Stimulated activated CD4-positive, alpha-beta T cell treated with anti-CD3 and anti-CD28 coated beads, Interleukin-2, amount 100 ng/mL, for 4 hours (primary cell): ENCODE measurements at regions not wholly inside any gene's neighbourhood (a gene's known extent, or its start where the extent isn't known, plus 50 kb on each side); places are given as distances from the start of the nearest gene placed in this dataset.
"Not testable (repeated sequence)": the region's sequence is repeated elsewhere in the genome, so short reads cannot be mapped to it uniquely, and the experiment has no call there.

Experiments used
- DNase-seq: peaks from one replicate; pipeline ENCODE4 v3.0.0-alpha.2; 2020; ENCODE audit warnings: low read depth

DNA sequence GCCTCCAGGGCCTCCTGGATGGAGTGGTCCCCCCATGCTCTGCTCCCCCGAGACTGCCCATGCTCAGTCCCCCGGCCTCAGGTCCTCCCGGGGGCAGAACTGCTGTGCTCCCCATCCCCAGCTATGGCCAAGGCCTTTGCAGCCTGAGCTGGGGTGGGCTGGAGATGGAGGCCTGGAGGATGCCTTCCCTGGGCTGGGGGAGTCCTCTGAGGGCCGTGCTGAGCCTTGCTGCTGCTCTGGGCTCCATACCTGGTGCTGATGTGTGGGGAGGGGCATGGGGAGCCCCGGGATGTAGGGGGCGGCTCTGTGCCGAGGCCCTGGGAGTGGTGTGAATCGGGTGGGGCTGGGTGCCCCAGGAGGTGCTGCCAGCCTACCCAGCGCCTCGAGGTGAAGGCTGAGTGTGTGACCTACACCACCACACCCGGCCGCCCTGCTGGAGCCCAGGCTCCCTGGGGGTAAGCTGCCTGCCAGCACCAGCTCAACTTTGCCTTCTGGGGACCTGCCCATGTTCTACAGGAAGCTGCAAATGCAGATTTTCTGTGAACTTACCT lies 109.5 kb downstream of the UNCX start:
- DNase-seq, result no peak

DNA sequence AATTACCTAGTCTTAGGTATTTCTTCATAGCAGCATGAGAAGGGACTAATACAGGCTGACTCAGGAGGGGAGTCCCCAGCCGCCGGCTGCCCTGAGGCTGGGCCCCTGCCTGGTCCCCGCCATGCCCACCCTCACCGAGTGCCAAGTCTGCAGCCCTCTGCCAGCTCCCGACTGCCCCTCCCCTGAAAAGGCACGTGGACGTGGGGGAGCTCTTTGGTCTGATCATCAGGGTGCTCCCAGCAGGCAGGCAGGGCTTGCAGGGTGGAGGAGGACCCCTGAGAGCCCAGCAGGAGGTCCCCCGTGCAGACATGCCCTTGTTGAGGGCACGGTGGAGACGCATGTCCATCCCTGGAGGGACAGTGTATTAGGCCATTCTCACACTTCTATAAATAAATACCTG lies 110.9 kb downstream of the UNCX start:
- no peak for DNase-seq

DNA sequence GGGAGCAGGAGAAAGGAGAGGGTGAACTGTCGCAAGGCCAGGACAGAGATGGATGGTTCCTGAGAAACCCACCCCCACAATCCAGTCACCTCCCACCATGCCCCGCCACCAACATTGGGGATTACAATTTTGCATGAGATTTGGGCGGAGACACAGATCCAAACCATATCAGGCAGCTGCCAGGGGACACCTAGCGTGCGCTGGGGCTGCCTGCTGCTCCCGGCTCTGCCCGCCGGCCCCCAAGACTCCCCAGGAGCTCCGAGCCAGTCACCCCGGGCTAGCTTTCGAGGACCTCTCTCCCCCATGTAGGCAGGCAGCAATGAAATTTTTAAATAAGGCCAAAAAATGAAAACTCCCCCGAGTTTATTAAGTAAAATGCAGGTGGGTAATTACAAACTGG lies 111.7 kb downstream of the UNCX start:
- DNase-seq, result no peak

DNA sequence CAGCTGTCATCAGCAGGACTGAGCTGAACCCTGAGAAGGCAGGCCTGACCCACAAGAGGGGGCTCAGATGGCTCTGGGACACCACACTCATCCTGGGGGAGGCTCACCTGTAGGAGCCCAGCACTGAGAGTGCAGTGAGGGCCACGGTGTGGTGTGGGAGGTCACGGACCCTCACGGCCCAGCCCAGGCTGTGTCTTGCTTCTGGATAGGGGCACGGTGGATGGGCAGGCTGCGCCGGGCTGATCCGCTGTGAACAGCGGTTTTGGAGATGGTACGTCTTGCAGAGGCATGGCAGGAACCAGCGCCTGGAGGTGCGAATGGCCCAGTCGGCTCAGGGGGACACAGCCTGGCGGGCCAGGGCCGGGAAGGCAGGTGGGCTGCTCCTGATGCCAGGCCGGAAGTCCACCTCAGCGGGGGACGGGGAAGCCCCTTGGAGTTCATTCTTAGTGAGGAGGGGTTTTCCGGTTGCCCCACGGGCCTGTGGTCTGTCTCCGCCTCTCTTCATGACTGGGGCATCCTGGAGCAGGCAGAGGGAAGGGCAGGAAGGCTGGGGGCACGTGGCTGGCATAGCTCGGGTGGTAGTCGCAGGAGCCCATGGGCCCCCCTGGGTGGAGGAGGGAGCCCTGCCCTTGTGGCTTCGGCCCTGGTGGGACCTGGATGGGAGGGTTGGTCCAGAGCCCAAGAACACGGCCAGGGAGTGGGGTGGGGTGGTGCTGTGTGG lies 112.5 kb downstream of the UNCX start:
- DNase-seq, result no peak

DNA sequence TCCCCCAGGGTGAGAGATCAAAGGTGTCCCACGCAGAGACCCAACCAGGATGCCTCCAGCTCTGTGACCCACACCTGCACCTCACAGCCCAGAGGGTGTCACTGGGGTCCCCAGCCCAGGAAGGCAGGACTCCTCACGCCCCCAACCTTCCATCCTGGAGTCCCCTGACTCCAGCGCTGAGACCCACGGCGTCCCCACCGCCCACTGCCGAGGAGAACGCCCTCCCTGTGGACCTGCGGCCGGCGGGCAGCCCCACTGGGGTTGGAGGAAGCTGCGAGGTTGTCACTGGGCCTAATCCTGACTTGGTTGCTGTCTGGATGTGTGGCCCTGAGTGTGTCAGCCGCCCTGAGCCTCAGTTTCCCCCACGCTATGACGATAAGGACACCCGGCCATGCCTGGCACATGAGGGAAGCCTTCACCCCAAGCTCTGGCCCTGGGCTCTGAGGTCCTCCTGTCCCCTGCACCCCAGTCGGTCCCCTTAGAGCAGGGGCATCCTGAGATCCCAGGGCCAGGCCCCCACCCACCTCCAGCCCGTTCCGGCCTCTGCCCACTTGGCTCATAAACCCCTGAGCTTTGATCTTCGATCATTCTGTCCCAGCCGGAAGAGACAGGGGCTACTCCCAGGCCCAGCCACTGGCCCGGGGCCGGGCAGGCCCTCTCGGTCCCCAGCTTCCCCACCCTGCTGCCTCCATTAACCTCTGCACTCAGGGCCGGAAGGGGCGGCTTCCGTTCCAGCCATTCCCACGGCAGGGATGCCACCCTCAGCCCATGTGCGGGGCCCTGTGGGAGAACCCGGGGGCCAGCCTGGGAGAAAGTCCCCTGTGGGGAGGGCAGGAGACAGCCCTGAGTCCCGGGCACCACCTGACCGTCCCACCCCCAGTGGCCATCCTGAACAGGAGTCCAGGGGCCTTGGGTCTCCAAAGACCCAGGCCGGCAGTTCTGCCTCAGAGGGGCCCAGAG lies 113.2 kb downstream of the MICALL2 start:
- DNase-seq, result no peak

DNA sequence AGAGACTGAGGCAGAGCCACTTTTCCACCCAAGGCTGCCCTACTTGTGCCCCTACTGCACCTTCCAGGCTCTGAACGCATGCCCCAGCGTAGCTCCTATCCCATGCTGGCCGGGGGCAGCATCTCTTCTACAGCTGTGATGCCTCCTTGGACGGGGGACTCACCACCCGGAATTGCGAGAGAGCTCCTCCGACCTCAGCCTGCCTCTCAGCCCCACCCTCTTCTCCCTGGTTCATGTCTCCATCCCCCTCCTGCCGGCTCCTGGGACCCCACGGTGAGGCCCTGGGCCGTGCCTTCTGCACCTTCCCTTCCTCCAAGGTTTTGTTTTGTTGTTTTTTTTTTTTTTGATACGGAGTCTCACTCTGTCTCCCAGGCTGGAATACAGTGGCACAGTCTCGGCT lies 112.4 kb downstream of the MICALL2 start:
- DNase-seq, result no peak

DNA sequence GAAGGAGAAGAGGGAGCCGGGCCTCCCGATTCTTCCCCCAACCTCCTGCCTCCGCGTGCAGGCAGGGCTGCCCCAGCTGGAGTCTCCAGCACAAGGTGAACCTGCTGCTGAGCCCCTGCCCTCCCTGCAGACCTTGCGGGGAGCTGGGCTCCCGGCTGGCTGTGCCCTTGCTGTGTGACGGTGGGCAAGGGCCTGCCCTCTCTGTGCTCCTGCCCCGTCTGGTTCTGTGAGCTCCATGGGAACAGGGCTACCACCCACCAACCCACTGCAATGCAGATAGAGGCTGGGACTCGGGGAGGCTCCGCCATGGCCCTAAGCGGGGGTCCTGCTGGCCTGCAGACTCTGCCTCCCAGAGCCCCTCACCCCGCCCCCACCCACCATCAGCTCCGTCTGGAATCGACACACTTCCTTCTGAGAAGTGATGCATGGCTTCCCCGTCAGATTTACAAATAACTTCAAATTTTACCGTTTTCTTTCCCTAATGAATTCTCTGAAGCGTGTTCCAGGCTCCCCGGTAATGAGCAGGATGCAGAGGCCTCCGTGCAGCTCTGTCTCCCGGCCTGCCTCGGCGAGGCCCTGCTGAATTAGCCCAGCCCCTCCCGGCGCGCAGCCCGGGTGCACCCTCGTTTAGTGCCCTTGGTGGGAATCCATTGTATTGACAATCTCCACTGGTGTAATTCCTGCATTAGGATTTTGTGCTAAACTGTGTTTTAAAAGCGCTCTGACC lies 111.0 kb downstream of the MICALL2 start:
- DNase-seq, result no peak

DNA sequence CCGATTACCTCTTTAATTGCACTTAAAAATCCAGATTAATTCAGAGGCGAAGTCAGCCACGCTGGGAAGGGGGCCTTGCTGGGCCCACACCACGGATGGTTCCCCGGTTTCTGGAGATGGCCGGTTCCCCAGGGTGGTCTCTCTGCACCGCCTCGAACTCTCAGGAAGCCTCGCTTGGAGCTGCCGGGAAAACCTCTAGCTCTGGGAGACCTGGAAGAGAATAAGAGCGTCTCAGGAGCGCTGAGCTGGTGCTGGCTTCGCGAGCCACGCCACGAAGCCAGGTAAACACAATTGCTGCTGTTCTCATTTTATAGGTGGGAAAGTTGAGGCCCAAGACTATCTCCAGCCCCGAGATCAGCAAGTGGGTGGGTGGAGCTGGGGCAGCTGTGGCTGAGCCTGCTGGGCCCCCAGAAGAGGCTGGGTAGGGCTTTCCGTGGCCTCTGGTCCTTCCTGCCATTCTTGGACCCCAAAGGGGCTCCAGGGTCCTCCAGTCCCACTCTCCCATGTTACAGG lies 110.4 kb downstream of the MICALL2 start:
- no peak for DNase-seq

DNA sequence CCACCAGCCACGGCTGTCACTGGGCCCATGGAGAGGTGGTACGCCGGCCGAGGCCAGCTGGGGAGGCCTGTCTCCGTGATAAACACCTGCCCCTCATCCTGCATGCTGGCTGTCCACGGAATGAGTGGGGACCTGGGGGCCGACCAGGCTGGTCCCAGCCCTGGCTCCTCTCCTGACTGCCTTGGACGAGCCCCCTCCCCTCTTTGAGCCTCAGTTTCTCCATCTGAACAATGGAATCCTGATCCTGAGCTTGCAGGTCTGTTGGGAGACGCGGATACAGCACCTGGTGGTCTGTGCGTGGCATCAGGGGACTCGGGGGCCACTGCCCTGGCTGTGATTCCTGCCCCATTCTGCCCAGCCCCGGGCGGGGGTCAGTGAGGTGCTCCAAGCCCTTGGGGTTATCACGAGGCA lies 109.9 kb downstream of the MICALL2 start:
- DNase-seq, result no peak

DNA sequence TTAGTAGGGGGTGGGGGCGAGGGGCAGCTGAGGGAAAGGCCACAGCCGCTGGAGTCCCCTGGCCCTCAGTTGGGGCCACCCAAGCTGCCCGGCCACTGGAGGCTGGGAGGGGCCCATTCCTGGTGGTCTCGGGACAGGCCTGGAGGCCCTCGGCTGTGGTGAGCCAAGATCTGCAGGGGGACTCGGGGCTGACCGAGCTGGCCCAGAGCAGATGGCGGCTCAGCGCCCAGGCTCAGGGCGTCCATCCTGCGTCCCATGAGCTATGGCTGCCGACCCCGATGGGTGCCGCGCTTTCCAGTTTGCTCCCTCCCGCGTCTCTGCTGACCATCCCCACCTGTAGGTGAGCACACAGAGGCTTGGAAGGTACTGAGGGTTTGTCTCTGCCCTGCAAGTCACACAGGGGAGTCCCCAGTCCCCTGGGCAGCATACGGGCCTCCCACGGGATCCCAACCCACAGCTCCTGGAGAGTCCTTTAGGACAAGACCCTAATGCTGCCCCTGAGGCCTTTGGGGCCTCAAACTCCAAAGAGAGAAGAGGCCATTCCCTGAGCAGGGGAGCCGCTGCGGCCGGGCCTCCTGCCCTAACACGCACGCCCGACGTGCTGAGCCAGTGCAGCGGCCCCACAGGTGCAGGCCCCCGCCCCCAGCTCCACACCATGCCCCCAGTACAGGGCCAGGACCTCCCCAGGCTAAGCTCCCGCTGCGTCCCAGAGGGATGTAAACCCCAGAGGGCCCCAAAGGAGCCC lies 107.2 kb downstream of the MICALL2 start:
- no peak for DNase-seq

DNA sequence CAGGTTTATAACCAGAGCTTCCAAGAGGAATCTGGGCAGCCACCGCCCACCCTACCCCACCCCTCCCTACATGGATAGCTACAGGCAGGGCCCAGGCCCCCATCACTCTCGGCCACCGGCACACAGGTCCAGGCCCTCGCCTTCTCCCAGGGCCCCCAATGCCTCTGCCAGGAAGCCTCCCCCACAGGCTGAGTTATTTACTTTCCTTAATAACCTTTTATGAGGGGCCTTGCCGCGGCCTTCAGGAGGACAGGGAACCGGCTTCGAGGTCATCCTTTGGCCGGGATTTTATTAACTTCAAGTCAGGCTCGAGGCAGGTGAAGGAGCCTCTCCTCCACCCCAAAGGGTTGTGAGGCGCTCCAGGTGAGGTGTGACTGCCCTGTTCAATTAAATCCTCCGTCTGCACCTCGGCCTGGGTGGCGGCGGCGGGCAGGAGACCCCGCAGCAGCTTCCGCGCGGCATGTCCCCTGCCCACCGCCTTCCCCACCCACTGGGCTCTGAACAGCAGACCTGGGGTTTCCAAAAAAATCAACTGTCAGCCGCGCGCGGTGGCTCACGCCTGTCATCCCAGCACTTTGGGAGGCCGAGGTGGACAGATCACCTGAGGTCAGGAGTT lies 106.5 kb downstream of the MICALL2 start:
- DNase-seq, result no peak

DNA sequence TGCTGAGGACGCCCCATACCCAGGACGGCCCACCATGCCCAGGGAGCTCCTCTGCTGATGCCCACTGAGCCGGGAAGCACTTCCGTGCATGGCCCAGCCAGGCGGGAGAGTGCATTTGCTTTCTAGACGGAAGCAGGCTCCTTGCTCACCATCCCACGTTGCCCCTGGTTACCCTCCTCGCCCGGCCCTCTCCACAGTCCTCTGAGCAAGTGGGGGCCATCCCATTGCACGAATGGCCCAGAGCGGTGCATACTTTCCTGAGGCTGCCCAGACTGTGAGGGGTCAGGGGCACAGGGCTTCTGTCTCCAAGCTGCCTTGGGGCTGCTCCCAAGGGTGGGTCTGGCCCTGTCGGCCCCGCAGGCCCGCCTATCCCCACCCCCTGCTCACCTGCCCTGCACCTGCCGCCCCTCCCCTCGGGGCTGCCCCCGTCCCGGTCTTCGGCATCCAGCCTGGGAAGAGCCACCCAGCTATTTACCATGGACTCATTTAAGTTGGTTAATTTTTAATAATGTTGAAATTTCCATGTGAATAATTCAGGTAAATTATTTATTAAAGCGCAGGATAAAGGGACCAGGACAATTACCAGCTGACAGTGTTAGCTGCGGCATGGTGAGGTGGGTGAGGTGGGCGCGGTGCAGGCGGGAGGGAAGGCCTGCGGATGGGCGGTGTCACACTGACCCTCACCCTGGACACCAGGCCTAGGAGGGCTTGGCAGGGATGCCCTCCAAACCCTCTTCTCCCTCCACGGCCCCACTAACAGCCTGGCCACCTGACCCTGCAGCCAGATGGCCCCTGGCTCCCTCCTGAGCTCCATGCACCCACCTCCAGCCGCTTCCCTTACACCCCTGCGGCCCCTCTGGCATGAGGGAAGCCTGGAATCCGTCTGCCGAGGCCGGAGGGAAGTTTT lies 104.4 kb downstream of the MICALL2 start:
- DNase-seq, result no peak

DNA sequence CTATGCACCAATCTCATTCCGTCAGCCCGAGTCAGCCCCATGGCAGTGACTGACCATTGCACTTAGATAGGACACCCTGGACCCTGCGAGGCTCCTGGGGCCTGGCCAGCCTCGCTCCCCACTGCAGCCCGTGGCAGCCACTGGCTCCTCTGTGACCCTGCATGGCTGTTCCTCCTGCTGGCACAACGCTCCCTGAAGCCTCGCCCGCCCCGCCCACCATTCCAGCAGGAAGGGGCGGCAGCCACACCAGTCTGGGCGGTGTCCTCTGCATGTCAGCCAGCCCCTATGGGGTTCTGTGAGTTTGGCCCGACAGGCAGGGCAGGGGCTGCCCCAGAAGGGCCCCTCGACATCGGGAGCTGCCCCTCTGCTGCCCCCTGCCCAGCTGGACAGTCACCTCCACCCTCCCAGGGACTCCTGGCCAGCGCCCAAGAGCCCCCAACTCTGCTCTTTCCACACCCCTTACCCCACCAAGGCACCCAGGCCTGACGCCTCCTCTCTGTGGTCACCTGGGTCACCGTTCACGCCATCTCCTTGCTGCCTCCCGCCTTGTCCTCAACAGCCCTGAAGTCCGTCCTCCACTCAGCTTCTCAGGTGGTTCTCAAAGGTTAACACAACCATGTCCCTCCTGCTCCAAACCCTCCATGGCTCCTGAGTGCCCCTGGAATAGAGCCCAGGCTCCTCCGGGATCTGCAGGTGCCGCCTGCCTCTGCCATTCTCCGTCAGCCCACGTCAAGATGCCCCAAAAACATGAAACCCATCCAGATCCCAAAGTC lies 103.5 kb downstream of the MICALL2 start:
- DNase-seq, result no peak

DNA sequence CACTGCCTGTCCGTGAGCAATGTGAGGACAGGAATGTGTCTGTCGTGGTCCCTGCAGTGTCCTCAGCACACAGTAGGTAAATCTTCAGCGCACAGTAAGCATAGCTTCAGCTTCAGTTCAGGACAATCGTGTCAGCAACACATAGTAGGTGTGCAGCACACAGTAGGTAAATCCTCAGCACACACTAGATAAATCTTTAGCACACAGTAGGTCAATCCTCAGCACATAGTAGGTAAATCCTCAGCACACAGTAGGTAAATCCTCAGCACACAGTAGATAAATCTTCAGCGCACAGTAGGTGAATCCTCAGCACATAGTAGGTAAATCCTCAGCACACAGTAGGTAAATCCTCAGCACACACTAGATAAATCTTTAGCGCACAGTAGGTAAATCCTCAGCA lies 102.4 kb downstream of the MICALL2 start:
- DNase-seq, result not testable (repeated sequence)

DNA sequence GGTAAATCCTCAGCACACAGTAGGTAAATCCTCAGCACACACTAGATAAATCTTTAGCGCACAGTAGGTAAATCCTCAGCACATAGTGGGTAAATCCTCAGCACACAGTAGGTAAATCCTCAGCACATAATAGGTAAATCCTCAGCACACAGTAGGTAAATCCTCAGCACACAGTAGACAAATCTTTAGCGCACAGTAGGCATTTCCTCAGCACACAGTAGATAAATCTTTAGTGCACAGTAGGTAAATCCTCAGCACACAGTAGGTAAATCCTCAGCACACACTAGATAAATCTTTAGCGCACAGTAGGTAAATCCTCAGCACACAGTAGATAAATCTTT lies 102.0 kb downstream of the MICALL2 start:
- DNase-seq, result not testable (repeated sequence)

DNA sequence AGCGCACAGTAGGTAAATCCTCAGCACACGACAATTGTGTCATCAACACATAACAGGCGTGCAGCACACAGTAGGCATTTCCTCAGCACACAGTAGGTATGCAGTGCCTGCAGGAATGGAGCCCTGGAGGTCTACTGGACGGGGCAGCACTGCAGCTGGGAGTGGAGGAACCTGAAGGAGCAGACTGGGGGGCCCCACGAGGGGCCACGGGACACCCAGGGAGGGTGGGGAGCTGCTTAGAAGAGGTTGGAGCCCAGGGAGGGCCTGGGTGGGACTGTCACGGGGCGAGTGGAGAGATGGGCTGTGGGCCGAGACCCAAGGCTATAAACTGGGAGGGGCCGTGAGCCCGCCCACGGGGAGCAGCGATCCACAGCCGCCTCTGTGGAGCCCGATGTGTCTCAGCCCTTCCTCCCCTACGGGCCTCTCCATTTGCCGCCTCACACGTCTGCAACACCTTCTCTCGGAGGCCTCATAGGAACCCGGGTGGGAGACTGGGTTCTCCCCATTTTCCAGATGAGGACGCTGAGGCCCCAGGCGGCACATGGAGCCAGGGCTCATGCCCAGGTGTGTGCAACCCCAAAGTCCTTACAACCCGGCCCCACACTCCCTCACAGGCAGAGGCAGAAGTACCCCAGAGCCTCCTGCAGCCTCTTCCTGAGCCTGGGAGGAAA lies 101.5 kb downstream of the MICALL2 start:
- DNase-seq, result no peak

DNA sequence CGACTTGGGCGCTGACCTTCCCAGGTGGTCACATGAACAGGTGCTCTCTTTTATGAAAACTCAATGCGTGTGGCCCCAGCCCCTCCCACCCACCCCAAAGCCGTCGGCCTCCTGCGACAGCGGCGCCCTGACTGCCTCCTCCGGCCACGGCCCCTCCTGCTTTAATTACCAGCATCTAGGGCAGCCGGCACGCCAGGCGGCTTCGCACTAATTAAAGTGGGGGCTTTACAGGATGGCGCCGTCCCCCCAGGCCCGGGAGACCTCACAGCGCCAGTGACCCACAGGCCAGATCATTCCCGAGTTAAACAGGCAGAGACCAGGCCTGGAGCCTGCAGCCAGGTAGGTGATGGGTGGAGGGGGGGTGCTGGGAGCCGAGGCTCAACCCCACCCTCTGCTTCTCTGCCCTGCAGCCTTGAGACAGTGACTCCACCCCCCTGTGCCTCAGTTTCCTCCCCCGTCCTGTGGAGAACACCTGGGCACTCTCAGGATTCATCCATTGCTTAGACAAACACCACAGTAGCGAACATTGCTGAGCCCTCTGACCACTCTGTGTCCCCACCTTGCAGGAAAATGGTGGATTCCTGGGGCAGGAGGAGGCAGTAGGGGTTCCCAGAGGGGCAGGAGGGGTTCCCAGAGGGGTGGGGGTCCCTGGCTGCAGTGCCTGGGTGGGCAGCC lies 100.8 kb downstream of the MICALL2 start:
- no peak for DNase-seq

DNA sequence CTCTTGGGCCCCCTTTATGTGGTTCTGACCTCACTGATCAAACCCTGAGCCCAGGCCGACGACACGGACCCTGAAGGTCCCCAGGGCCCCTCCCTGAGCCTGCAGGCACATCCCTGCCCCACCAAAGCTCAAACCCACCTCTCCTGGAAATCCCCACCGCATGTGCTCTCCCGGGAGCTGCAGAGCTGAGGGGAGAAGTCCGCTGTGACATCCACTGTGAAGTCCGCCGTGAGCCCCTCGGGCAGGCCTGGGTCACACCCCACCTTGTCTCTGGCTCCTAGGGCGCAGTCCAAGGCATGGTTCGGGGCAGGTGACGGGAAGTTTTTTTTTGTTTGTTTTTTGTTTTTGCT lies 100.2 kb downstream of the MICALL2 start:
- DNase-seq, result no peak
